ENCODE measurements at regions not wholly inside any gene's neighbourhood (a gene's known extent, or its start where the extent isn't known, plus 50 kb on each side); places are given as distances from the start of the nearest gene placed in this dataset.
"Not testable (repeated sequence)": the region's sequence is repeated elsewhere in the genome, so short reads cannot be mapped to it uniquely, and the experiment has no call there.

DNA sequence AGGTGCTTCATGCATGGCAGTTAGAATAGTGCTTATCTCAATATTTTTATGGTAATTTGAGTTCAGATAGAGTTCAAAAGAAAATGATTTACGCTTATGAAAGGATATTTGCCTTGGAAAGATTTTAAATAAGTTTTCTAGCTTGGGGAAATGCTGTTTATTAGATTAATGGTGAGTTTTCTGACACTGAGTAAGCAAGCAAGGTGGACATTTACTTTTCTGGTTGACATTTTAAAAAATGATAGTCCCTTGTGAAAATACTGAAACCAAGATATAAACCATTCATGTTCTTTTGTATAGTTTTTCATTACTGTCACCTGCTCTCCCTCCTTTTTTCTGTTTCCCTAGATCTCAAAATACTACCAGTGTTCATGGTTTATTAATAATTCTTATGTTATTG lies 1034.8 kb upstream of the SPRY2 start:
- ChIA-PET POLR2A (no interaction called here), CTCF (no interaction called here)
- no peak for DNase-seq (ENCODE audit: extremely low spot score)
- no peak for TF ChIP-seq FOXA1 (IDR thresholded peaks at IDR 0.05)
- TF ChIP-seq, protein P1, sequence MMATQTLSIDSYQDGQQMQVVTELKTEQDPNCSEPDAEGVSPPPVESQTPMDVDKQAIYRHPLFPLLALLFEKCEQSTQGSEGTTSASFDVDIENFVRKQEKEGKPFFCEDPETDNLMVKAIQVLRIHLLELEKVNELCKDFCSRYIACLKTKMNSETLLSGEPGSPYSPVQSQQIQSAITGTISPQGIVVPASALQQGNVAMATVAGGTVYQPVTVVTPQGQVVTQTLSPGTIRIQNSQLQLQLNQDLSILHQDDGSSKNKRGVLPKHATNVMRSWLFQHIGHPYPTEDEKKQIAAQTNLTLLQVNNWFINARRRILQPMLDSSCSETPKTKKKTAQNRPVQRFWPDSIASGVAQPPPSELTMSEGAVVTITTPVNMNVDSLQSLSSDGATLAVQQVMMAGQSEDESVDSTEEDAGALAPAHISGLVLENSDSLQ (IDR thresholded peaks at IDR 0.05): no peak
- no peak for TF ChIP-seq ZNF384 (IDR thresholded peaks at IDR 0.05)
- no peak for TF ChIP-seq BHLHE40 (IDR thresholded peaks at IDR 0.05; ENCODE audit: borderline replicate concordance)
- TF ChIP-seq CTBP1 (IDR thresholded peaks at IDR 0.05; ENCODE audit: borderline replicate concordance): no peak
- TF ChIP-seq TARDBP (IDR thresholded peaks at IDR 0.05): no peak

DNA sequence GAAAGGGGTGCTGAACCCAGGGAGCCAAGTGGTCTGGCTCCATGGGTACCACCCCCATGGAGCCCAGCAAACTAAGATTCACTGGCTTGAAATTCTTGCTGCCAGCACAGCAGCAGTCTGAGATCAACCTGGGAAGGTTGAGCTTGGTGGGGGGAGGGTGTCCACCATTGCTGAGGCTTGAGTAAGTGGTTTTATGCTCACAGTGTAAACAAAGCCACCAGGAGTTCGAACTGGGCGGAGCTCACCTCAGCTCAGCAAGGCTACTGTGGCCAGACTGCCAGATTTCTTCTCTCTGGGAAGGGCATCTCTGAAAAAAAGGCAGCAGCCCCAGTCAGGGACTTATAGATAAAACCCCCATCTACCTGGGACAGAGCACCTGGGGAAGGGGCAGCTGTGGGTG lies 1021.8 kb upstream of the SPRY2 start:
- DNase-seq (ENCODE audit: extremely low spot score); CTCF ChIA-PET: not testable (repeated sequence)

DNA sequence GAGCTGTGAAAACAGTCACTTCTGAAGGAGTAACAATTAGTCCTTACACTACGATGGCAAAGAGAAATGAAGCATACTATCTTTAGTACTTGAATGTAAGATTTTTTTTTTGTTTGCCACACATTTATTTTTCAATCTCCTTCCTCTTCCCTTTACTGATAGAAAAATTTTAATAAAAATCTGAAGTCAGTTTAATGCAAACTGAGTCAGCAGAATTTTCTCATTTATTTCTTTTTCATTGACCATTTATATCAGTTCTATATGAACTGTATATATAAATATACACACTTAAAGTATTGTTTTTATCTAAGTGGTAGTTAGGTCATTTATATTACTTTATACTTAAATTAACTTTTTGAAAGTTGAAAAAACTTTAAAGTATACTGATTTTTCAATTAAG lies 1009.1 kb upstream of the SPRY2 start:
- ChIA-PET POLR2A (no interaction called here), CTCF (no interaction called here)
- DNase-seq (ENCODE audit: extremely low spot score): no peak
- TF ChIP-seq FOXK2 (IDR thresholded peaks at IDR 0.05) (no peak), FOXM1 (IDR thresholded peaks at IDR 0.05; ENCODE audit: borderline replicate concordance) (no peak), ELF4 (IDR thresholded peaks at IDR 0.05) (no peak), LEF1 (IDR thresholded peaks at IDR 0.05; ENCODE audit: borderline replicate concordance) (no peak), TARDBP (IDR thresholded peaks at IDR 0.05) (no peak), ARNT (IDR thresholded peaks at IDR 0.05) (no peak), CTBP1 (IDR thresholded peaks at IDR 0.05; ENCODE audit: borderline replicate concordance) (no peak), NFRKB (IDR thresholded peaks at IDR 0.05) (no peak), SUZ12 (IDR thresholded peaks at IDR 0.05) (no peak), ZNF384 (IDR thresholded peaks at IDR 0.05) (no peak), HDGF (IDR thresholded peaks at IDR 0.05; ENCODE audit: borderline replicate concordance) (no peak), FOXA1 (IDR thresholded peaks at IDR 0.05) (no peak), SP1 (IDR thresholded peaks at IDR 0.05) (no peak), BHLHE40 (IDR thresholded peaks at IDR 0.05; ENCODE audit: borderline replicate concordance) (no peak)
- TF ChIP-seq, protein P1 (IDR thresholded peaks at IDR 0.05): no peak

More for the DNA sequence above, 1021.8 kb upstream of the SPRY2 start:
- POLR2A ChIA-PET: not testable (repeated sequence)

DNA sequence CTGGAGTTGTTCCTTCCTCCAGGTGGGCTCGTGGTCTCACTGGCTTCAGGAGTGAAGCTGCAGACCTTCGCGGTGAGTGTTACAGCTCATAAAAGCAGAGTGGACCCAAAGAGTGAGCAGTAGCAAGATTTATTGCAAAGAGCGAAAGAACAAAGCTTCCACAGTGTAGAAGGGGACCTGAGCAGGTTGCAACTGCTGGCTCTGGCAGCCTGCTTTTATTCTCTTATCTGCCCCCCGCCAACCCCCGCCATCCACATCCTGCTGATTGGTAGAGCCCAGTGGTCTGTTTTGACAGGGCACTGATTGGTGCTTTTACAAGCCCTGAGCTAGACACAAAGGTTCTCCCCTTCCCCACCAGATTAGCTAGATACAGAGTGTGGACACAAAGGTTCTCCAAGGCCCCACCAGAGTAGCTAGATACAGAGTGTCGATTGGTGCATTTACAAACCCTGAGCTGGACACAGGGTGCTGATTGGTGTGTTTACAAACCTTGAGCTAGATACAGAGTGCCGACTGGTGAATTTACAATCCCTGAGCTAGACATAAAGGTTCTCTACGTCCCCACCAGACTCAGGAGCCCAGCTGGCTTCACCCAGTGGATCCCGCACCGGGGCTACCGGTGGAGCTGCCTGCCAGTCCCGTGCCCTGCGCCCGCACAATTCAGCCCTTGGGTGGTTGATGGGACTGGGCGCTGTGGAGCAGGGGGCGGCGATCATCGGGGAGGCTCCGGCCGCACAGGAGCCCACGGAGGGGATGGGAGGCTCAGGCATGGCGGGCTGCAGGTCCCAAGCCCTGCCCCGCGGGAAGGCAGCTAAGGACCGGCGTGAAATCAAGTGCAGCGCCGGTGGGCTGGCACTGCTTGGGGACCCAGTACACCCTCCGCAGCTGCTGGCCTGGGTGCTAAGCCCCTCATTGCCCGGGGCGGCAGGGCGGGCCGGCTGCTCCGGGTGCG lies 999.5 kb upstream of the SPRY2 start:
- CTCF ChIA-PET; POLR2A ChIA-PET; DNase-seq (ENCODE audit: extremely low spot score): not testable (repeated sequence)

DNA sequence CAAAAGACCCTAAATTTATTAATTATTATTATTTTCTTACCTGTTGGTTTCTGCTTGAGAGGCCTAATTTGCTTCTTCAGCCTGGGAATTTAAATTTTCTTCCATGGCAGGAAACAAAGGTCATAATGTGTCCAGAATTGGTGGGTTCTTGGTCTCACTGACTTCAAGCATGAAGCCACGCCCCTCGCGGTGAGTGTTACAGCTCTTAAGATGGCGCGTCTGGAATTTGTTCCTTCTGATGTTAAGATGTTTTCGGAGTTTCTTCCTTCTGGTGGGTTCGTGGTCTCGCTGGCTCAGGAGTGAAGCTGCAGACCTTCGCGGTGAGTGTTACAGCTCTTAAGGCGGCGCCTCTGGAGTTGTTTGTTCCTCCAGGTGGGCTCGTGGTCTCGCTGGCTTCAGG lies 998.7 kb upstream of the SPRY2 start:
- POLR2A ChIA-PET; CTCF ChIA-PET; DNase-seq (ENCODE audit: extremely low spot score): not testable (repeated sequence)

DNA sequence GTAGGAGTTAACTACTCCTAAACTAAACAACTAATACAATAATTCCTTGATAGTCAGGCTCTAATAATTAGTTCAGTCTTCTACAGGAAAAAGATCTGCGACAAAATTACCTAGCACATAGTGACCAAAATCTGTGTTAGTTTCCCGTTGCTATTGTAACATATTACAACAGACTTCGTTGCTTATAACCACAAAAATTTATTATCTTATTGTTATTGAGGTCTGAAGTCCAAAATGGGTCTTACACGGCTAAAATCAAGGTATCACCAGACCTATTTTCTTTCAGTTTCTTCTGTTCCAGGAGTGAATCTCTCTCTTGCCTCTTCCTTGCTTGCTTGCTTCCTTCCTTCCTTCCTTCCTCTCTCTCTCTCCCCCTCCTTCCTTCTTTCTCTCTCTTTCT lies 993.6 kb upstream of the SPRY2 start:
- ChIA-PET POLR2A (no interaction called here), CTCF (no interaction called here)
- TF ChIP-seq LEF1 (IDR thresholded peaks at IDR 0.05; ENCODE audit: borderline replicate concordance): no peak
- no peak for TF ChIP-seq FOXM1 (IDR thresholded peaks at IDR 0.05; ENCODE audit: borderline replicate concordance)
- TF ChIP-seq NFRKB (IDR thresholded peaks at IDR 0.05): no peak
- no peak for TF ChIP-seq ZNF384 (IDR thresholded peaks at IDR 0.05)
- no peak for DNase-seq (ENCODE audit: extremely low spot score)

DNA sequence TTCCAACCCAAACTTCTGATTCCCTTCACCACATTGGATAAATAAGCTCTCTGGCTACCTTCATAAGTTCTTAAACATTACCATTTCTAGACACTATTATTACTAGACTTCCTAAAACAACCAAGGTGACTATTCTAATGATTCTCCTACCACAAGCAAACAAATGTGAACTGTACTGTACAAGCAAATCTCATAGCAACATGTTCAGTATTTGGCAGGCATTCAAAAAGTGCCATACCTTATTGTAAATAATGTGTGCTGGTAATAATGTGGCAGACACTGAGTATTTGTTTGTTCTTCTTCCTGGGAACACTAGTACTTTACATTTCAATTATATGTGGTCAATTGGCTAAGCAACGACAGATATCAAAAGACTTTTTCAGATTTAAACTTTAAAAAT lies 986.0 kb upstream of the SPRY2 start:
- no peak for TF ChIP-seq NFRKB (IDR thresholded peaks at IDR 0.05)
- no peak for TF ChIP-seq ARNT (IDR thresholded peaks at IDR 0.05)
- no peak for TF ChIP-seq BHLHE40 (IDR thresholded peaks at IDR 0.05; ENCODE audit: borderline replicate concordance)
- no peak for TF ChIP-seq SUZ12 (IDR thresholded peaks at IDR 0.05)
- no peak for TF ChIP-seq L3MBTL2 (conservative IDR thresholded peaks at IDR 0.05)
- ChIA-PET POLR2A (no interaction called here), CTCF (no interaction called here)
- DNase-seq (ENCODE audit: extremely low spot score): no peak

DNA sequence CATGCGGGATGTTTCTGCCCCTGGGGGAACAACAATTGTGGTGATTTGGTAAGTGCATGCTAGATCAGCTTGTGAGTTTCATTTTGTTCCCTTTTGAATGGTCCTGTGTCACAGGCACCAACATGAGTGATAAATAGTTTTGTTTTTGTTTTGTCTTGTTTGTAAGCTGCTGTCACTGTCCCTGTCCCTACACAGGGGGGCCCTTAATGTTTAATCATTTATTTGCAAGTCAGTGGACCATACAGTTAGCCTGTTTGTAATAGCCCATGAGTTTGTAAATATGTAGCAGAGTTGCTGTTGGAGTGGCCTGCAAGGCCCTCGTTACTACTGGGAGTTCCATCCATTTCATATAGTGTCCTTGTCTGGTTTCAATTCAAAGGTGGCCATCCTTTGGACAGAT lies 979.6 kb upstream of the SPRY2 start:
- POLR2A ChIA-PET: no interaction called here
- CTCF ChIA-PET: no interaction called here
- TF ChIP-seq CTBP1 (IDR thresholded peaks at IDR 0.05; ENCODE audit: borderline replicate concordance): no peak
- no peak for TF ChIP-seq ELF4 (IDR thresholded peaks at IDR 0.05)
- TF ChIP-seq, protein P1 (IDR thresholded peaks at IDR 0.05): no peak
- TF ChIP-seq HDGF (IDR thresholded peaks at IDR 0.05; ENCODE audit: borderline replicate concordance): no peak
- no peak for TF ChIP-seq FOXM1 (IDR thresholded peaks at IDR 0.05; ENCODE audit: borderline replicate concordance)
- no peak for TF ChIP-seq FOXA1 (IDR thresholded peaks at IDR 0.05)
- TF ChIP-seq BHLHE40 (IDR thresholded peaks at IDR 0.05; ENCODE audit: borderline replicate concordance): no peak
- TF ChIP-seq FOXK2 (IDR thresholded peaks at IDR 0.05): no peak
- no peak for TF ChIP-seq SUZ12 (IDR thresholded peaks at IDR 0.05)
- TF ChIP-seq NFRKB (IDR thresholded peaks at IDR 0.05): no peak
- no peak for TF ChIP-seq L3MBTL2 (conservative IDR thresholded peaks at IDR 0.05)
- TF ChIP-seq SP1 (IDR thresholded peaks at IDR 0.05): no peak
- no peak for TF ChIP-seq ZNF384 (IDR thresholded peaks at IDR 0.05)
- TF ChIP-seq ARNT (IDR thresholded peaks at IDR 0.05): no peak
- no peak for DNase-seq (ENCODE audit: extremely low spot score)
